ENCODE measurements at regions not wholly inside any gene's neighbourhood (a gene's known extent, or its start where the extent isn't known, plus 50 kb on each side); places are given as distances from the start of the nearest gene placed in this dataset.
"Not testable (repeated sequence)": the region's sequence is repeated elsewhere in the genome, so short reads cannot be mapped to it uniquely, and the experiment has no call there.

GRCh38 chr6:140671926-140672325, 1297.5 kb upstream of the CITED2 start:
- no peak for DNase-seq

GRCh38 chr6:140670021-140670420, 1295.6 kb upstream of the CITED2 start:
- DNase-seq = no peak

- no peak for DNase-seq
Measured at GRCh38 chr6:140669321-140669720, 1294.9 kb upstream of the CITED2 start.

- DNase-seq = no peak
Measured at GRCh38 chr6:140663772-140664171, 1289.3 kb upstream of the CITED2 start.

GRCh38 chr6:140663094-140663493, 1288.6 kb upstream of the CITED2 start:
- no peak for DNase-seq

- no peak for DNase-seq
Measured at GRCh38 chr6:140661691-140662090, 1287.2 kb upstream of the CITED2 start.

GRCh38 chr6:140660295-140660694, 1285.8 kb upstream of the CITED2 start:
- no peak for DNase-seq

GRCh38 chr6:140653972-140654371, 1279.5 kb upstream of the CITED2 start:
- no peak for DNase-seq

GRCh38 chr6:140653506-140653905, 1279.1 kb upstream of the CITED2 start:
- DNase-seq = no peak

- not testable (repeated sequence) for DNase-seq
Measured at GRCh38 chr6:140649502-140649901, 1275.1 kb upstream of the CITED2 start.

- DNase-seq = not testable (repeated sequence)
Measured at GRCh38 chr6:140647322-140647721, 1272.9 kb upstream of the CITED2 start.

GRCh38 chr6:140644017-140644416, 1269.6 kb upstream of the CITED2 start:
- DNase-seq = no peak

GRCh38 chr6:140641412-140641811, 1267.0 kb upstream of the CITED2 start:
- no peak for DNase-seq

- no peak for DNase-seq
Measured at GRCh38 chr6:140636908-140637402, 1262.5 kb upstream of the CITED2 start.

GRCh38 chr6:140636271-140636907, 1261.9 kb upstream of the CITED2 start:
- DNase-seq = no peak

GRCh38 chr6:140627002-140627401, 1252.6 kb upstream of the CITED2 start:
- no peak for DNase-seq

GRCh38 chr6:140623498-140623897, 1249.0 kb upstream of the CITED2 start:
- no peak for DNase-seq

- no peak for DNase-seq
Measured at GRCh38 chr6:140620496-140620895, 1246.0 kb upstream of the CITED2 start.

- DNase-seq = peak; percentile 20
Measured at GRCh38 chr6:140609956-140610355, 1235.5 kb upstream of the CITED2 start.

- DNase-seq = no peak
Measured at GRCh38 chr6:140609321-140609720, 1234.9 kb upstream of the CITED2 start.

GRCh38 chr6:140604786-140605185, 1230.3 kb upstream of the CITED2 start:
- no peak for DNase-seq

GRCh38 chr6:140602431-140603248, 1228.2 kb upstream of the CITED2 start:
- DNase-seq = no peak
